ENCODE measurements at regions not wholly inside any gene's neighbourhood (a gene's known extent, or its start where the extent isn't known, plus 50 kb on each side); places are given as distances from the start of the nearest gene placed in this dataset.
"Not testable (repeated sequence)": the region's sequence is repeated elsewhere in the genome, so short reads cannot be mapped to it uniquely, and the experiment has no call there.

GRCh38 chr18:34534642-34535041 lies 175.5 kb upstream of the DTNA start:
- H3K27ac ChIP-seq (ENCODE audit: low read depth, low read length); H3K9ac ChIP-seq (ENCODE audit: low read depth in 1 of 3, low read length in 3 of 3); H3K4me1 ChIP-seq (ENCODE audit: control insufficient read depth in 3 of 3, insufficient read depth in 3 of 3, low read length in 3 of 3); H3K36me3 ChIP-seq (ENCODE audit: control insufficient read depth in 3 of 3, insufficient read depth in 3 of 3, low read length in 3 of 3); H3K27me3 ChIP-seq (ENCODE audit: control insufficient read depth in 3 of 3, insufficient read depth in 3 of 3, low read length in 3 of 3); H3K9me3 ChIP-seq (ENCODE audit: control insufficient read depth in 3 of 3, low read length in 3 of 3); H3K4me3 ChIP-seq (ENCODE audit: low read length in 3 of 3): not testable (repeated sequence)

GRCh38 chr18:34540897-34541296 lies 169.2 kb upstream of the DTNA start:
- H3K9ac ChIP-seq (ENCODE audit: low read depth in 1 of 3, low read length in 3 of 3) = no peak overlapping the region
- no peaks in the 10 kb centered on the region for H3K36me3 ChIP-seq (ENCODE audit: control insufficient read depth in 3 of 3, insufficient read depth in 3 of 3, low read length in 3 of 3)
- no peaks in the 10 kb centered on the region for H3K9me3 ChIP-seq (ENCODE audit: control insufficient read depth in 3 of 3, low read length in 3 of 3)
- H3K4me3 ChIP-seq (ENCODE audit: low read length in 3 of 3) = no peak overlapping the region
- no peaks in the 10 kb centered on the region for H3K27me3 ChIP-seq (ENCODE audit: control insufficient read depth in 3 of 3, insufficient read depth in 3 of 3, low read length in 3 of 3)
- peaks cover 0 to 3% (median 3%) of the 10 kb centered on the region in 3 donors for H3K4me1 ChIP-seq (ENCODE audit: control insufficient read depth in 3 of 3, insufficient read depth in 3 of 3, low read length in 3 of 3)
- no peak overlapping the region for H3K27ac ChIP-seq (ENCODE audit: low read depth, low read length)

- Histone ChIP-seq H3K9me3 (ENCODE audit: control insufficient read depth in 3 of 3, low read length in 3 of 3) (no peaks in the 10 kb centered on the region), H3K4me3 (ENCODE audit: low read length in 3 of 3) (no peak overlapping the region), H3K9ac (ENCODE audit: low read depth in 1 of 3, low read length in 3 of 3) (no peak overlapping the region), H3K27ac (ENCODE audit: low read depth, low read length) (no peak overlapping the region), H3K4me1 (ENCODE audit: control insufficient read depth in 3 of 3, insufficient read depth in 3 of 3, low read length in 3 of 3) (peaks cover 0 to 3% (median 0%) of the 10 kb centered on the region in 3 donors), H3K27me3 (ENCODE audit: control insufficient read depth in 3 of 3, insufficient read depth in 3 of 3, low read length in 3 of 3) (no peaks in the 10 kb centered on the region), H3K36me3 (ENCODE audit: control insufficient read depth in 3 of 3, insufficient read depth in 3 of 3, low read length in 3 of 3) (no peaks in the 10 kb centered on the region)
Measured at GRCh38 chr18:34542625-34543024, 167.5 kb upstream of the DTNA start.

- no peaks in the 10 kb centered on the region for H3K27me3 ChIP-seq (ENCODE audit: control insufficient read depth in 3 of 3, insufficient read depth in 3 of 3, low read length in 3 of 3)
- H3K4me1 ChIP-seq (ENCODE audit: control insufficient read depth in 3 of 3, insufficient read depth in 3 of 3, low read length in 3 of 3) = peaks cover 0 to 3% (median 0%) of the 10 kb centered on the region in 3 donors
- H3K9me3 ChIP-seq (ENCODE audit: control insufficient read depth in 3 of 3, low read length in 3 of 3) = no peaks in the 10 kb centered on the region
- H3K9ac ChIP-seq (ENCODE audit: low read depth in 1 of 3, low read length in 3 of 3) = no peak overlapping the region
- H3K36me3 ChIP-seq (ENCODE audit: control insufficient read depth in 3 of 3, insufficient read depth in 3 of 3, low read length in 3 of 3) = no peaks in the 10 kb centered on the region
- H3K27ac ChIP-seq (ENCODE audit: low read depth, low read length) = no peak overlapping the region
- H3K4me3 ChIP-seq (ENCODE audit: low read length in 3 of 3) = no peak overlapping the region
Measured at GRCh38 chr18:34543356-34543755, 166.7 kb upstream of the DTNA start.

- Histone ChIP-seq H3K27ac (ENCODE audit: low read depth, low read length) (no peak overlapping the region), H3K9me3 (ENCODE audit: control insufficient read depth in 3 of 3, low read length in 3 of 3) (no peaks in the 10 kb centered on the region), H3K36me3 (ENCODE audit: control insufficient read depth in 3 of 3, insufficient read depth in 3 of 3, low read length in 3 of 3) (no peaks in the 10 kb centered on the region), H3K4me1 (ENCODE audit: control insufficient read depth in 3 of 3, insufficient read depth in 3 of 3, low read length in 3 of 3) (peaks cover 0 to 3% (median 0%) of the 10 kb centered on the region in 3 donors), H3K4me3 (ENCODE audit: low read length in 3 of 3) (no peak overlapping the region), H3K9ac (ENCODE audit: low read depth in 1 of 3, low read length in 3 of 3) (no peak overlapping the region), H3K27me3 (ENCODE audit: control insufficient read depth in 3 of 3, insufficient read depth in 3 of 3, low read length in 3 of 3) (no peaks in the 10 kb centered on the region)
Measured at GRCh38 chr18:34543945-34544344, 166.2 kb upstream of the DTNA start.

- Histone ChIP-seq H3K9me3 (ENCODE audit: control insufficient read depth in 3 of 3, low read length in 3 of 3) (no peaks in the 10 kb centered on the region), H3K27ac (ENCODE audit: low read depth, low read length) (no peak overlapping the region), H3K27me3 (ENCODE audit: control insufficient read depth in 3 of 3, insufficient read depth in 3 of 3, low read length in 3 of 3) (no peaks in the 10 kb centered on the region), H3K36me3 (ENCODE audit: control insufficient read depth in 3 of 3, insufficient read depth in 3 of 3, low read length in 3 of 3) (no peaks in the 10 kb centered on the region), H3K9ac (ENCODE audit: low read depth in 1 of 3, low read length in 3 of 3) (no peak overlapping the region), H3K4me1 (ENCODE audit: control insufficient read depth in 3 of 3, insufficient read depth in 3 of 3, low read length in 3 of 3) (peaks cover 0 to 3% (median under 1%) of the 10 kb centered on the region in 3 donors), H3K4me3 (ENCODE audit: low read length in 3 of 3) (no peak overlapping the region)
Measured at GRCh38 chr18:34544930-34545329, 165.2 kb upstream of the DTNA start.

- Histone ChIP-seq H3K4me3 (ENCODE audit: low read length in 3 of 3) (no peak overlapping the region), H3K9me3 (ENCODE audit: control insufficient read depth in 3 of 3, low read length in 3 of 3) (no peaks in the 10 kb centered on the region), H3K4me1 (ENCODE audit: control insufficient read depth in 3 of 3, insufficient read depth in 3 of 3, low read length in 3 of 3) (peaks cover 9 to 13% (median 9%) of the 10 kb centered on the region in 3 donors), H3K27me3 (ENCODE audit: control insufficient read depth in 3 of 3, insufficient read depth in 3 of 3, low read length in 3 of 3) (no peaks in the 10 kb centered on the region), H3K9ac (ENCODE audit: low read depth in 1 of 3, low read length in 3 of 3) (no peak overlapping the region), H3K36me3 (ENCODE audit: control insufficient read depth in 3 of 3, insufficient read depth in 3 of 3, low read length in 3 of 3) (no peaks in the 10 kb centered on the region), H3K27ac (ENCODE audit: low read depth, low read length) (no peak overlapping the region)
Measured at GRCh38 chr18:34548120-34548972, 161.8 kb upstream of the DTNA start.

GRCh38 chr18:34548973-34549294 lies 161.2 kb upstream of the DTNA start:
- H3K9ac ChIP-seq (ENCODE audit: low read depth in 1 of 3, low read length in 3 of 3) = no peak overlapping the region
- no peak overlapping the region for H3K27ac ChIP-seq (ENCODE audit: low read depth, low read length)
- H3K9me3 ChIP-seq (ENCODE audit: control insufficient read depth in 3 of 3, low read length in 3 of 3) = no peaks in the 10 kb centered on the region
- no peaks in the 10 kb centered on the region for H3K27me3 ChIP-seq (ENCODE audit: control insufficient read depth in 3 of 3, insufficient read depth in 3 of 3, low read length in 3 of 3)
- H3K36me3 ChIP-seq (ENCODE audit: control insufficient read depth in 3 of 3, insufficient read depth in 3 of 3, low read length in 3 of 3) = no peaks in the 10 kb centered on the region
- peaks cover 7 to 13% (median 9%) of the 10 kb centered on the region in 3 donors for H3K4me1 ChIP-seq (ENCODE audit: control insufficient read depth in 3 of 3, insufficient read depth in 3 of 3, low read length in 3 of 3)
- H3K4me3 ChIP-seq (ENCODE audit: low read length in 3 of 3) = no peak overlapping the region

- no peak overlapping the region for H3K27ac ChIP-seq (ENCODE audit: low read depth, low read length)
- H3K36me3 ChIP-seq (ENCODE audit: control insufficient read depth in 3 of 3, insufficient read depth in 3 of 3, low read length in 3 of 3) = no peaks in the 10 kb centered on the region
- H3K4me3 ChIP-seq (ENCODE audit: low read length in 3 of 3) = no peak overlapping the region
- no peaks in the 10 kb centered on the region for H3K27me3 ChIP-seq (ENCODE audit: control insufficient read depth in 3 of 3, insufficient read depth in 3 of 3, low read length in 3 of 3)
- peaks cover 7 to 13% (median 9%) of the 10 kb centered on the region in 3 donors for H3K4me1 ChIP-seq (ENCODE audit: control insufficient read depth in 3 of 3, insufficient read depth in 3 of 3, low read length in 3 of 3)
- no peak overlapping the region for H3K9ac ChIP-seq (ENCODE audit: low read depth in 1 of 3, low read length in 3 of 3)
- no peaks in the 10 kb centered on the region for H3K9me3 ChIP-seq (ENCODE audit: control insufficient read depth in 3 of 3, low read length in 3 of 3)
Measured at GRCh38 chr18:34549367-34549766, 160.7 kb upstream of the DTNA start.

- peaks cover 7 to 13% (median 9%) of the 10 kb centered on the region in 3 donors for H3K4me1 ChIP-seq (ENCODE audit: control insufficient read depth in 3 of 3, insufficient read depth in 3 of 3, low read length in 3 of 3)
- H3K27me3 ChIP-seq (ENCODE audit: control insufficient read depth in 3 of 3, insufficient read depth in 3 of 3, low read length in 3 of 3) = no peaks in the 10 kb centered on the region
- no peak overlapping the region for H3K9ac ChIP-seq (ENCODE audit: low read depth in 1 of 3, low read length in 3 of 3)
- H3K27ac ChIP-seq (ENCODE audit: low read depth, low read length) = no peak overlapping the region
- no peak overlapping the region for H3K4me3 ChIP-seq (ENCODE audit: low read length in 3 of 3)
- no peaks in the 10 kb centered on the region for H3K9me3 ChIP-seq (ENCODE audit: control insufficient read depth in 3 of 3, low read length in 3 of 3)
- no peaks in the 10 kb centered on the region for H3K36me3 ChIP-seq (ENCODE audit: control insufficient read depth in 3 of 3, insufficient read depth in 3 of 3, low read length in 3 of 3)
Measured at GRCh38 chr18:34550156-34550555, 159.9 kb upstream of the DTNA start.

All from skeletal muscle tissue (tissue), 3 donors.